RWPE2 (cell line): ENCODE measurements at regions not wholly inside any gene's neighbourhood (a gene's known extent, or its start where the extent isn't known, plus 50 kb on each side); places are given as distances from the start of the nearest gene placed in this dataset.

ENCODE experiments used
- ATAC-seq: fragments of 200-7000 bp; cut with Tn5 transposase; 3 replicates; pipeline ENCODE4 v1.9.1; 2021; ENCODE audit warnings: low read depth
- DNase-seq: peaks from one replicate; pipeline ENCODE4 v3.0.0-alpha.2; 2020; ENCODE audit warnings: low spot score
- H3K27ac ChIP-seq: fragments of 450-650 bp; 2 replicates; pipeline ENCODE4 v1.5.1; 2017; ENCODE audit warnings: mild to moderate bottlenecking; ENCODE audit not compliant: poor library complexity, severe bottlenecking
- H3K27me3 ChIP-seq: fragments of 250-450 bp; sonication (Bioruptor Pico); 2 replicates; pipeline ENCODE4 v1.5.1; 2021; ENCODE audit warnings: mild to moderate bottlenecking, moderate library complexity; ENCODE audit not compliant: insufficient read depth, poor library complexity, severe bottlenecking
- H3K36me3 ChIP-seq: fragments of 250-450 bp; sonication (Bioruptor Pico); 2 replicates; pipeline ENCODE4 v1.5.1; 2020; ENCODE audit warnings: low read depth, mild to moderate bottlenecking, moderate library complexity
- H3K4me1 ChIP-seq: fragments of 250-450 bp; sonication (Bioruptor Pico); 2 replicates; pipeline ENCODE4 v1.5.1; 2021; ENCODE audit warnings: mild to moderate bottlenecking, moderate library complexity; ENCODE audit not compliant: insufficient read depth, poor library complexity, severe bottlenecking
- H3K4me3 ChIP-seq: fragments of 250-450 bp; sonication (Bioruptor Pico); 2 replicates; pipeline ENCODE4 v1.5.1; 2021; ENCODE audit warnings: mild to moderate bottlenecking, moderate library complexity; ENCODE audit not compliant: severe bottlenecking
- H3K9me3 ChIP-seq: fragments of 250-450 bp; sonication (Bioruptor Pico); 2 replicates; pipeline ENCODE4 v1.5.1; 2021; ENCODE audit warnings: mild to moderate bottlenecking, moderate library complexity; ENCODE audit not compliant: severe bottlenecking
- TF ChIP-seq, protein P1 (sequence below): fragments of 450-650 bp; IDR thresholded peaks from one replicate; pipeline ENCODE4 v1.5.1; 2017; ENCODE audit warnings: mild to moderate bottlenecking, moderate library complexity; ENCODE audit not compliant: poor library complexity, severe bottlenecking

DNA sequence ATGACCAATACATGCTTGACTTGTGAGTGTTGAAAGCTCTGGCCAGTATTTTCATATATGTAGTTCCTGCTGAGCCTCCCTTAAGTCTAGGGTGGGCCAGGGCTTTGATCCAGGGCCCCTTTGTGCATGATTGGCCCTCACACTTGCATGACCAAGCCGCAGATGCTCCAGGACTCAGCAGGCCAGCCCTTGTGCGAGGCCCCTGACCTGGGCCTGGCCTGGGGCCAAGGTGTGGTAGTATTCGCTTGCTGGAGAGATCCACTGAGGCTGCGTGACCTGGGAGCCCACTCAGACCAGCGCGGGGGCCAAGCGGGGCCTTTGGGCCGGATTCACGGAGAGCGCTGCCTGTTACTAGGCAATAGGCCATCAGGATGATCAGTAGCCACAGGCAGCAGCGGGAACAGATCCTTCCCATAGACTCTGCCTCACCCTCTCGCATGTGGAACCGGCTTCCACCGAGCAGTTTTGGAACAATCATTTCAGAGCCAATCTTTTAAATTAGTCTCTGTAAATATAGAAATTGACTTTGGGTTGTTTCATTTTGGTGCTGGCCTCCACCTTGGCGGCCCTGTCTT is 79.0 kb upstream of the PTCH1 start:
- Histone ChIP-seq H3K4me1 (no peaks in the 10 kb centered on the region), H3K27ac (no peak overlapping the region), H3K27me3 (no peaks in the 10 kb centered on the region), H3K4me3 (no peak overlapping the region), H3K9me3 (no peaks in the 10 kb centered on the region), H3K36me3 (no peaks in the 10 kb centered on the region)
- DNase-seq (no peak), ATAC-seq (no peak)
- TF ChIP-seq, protein P1, sequence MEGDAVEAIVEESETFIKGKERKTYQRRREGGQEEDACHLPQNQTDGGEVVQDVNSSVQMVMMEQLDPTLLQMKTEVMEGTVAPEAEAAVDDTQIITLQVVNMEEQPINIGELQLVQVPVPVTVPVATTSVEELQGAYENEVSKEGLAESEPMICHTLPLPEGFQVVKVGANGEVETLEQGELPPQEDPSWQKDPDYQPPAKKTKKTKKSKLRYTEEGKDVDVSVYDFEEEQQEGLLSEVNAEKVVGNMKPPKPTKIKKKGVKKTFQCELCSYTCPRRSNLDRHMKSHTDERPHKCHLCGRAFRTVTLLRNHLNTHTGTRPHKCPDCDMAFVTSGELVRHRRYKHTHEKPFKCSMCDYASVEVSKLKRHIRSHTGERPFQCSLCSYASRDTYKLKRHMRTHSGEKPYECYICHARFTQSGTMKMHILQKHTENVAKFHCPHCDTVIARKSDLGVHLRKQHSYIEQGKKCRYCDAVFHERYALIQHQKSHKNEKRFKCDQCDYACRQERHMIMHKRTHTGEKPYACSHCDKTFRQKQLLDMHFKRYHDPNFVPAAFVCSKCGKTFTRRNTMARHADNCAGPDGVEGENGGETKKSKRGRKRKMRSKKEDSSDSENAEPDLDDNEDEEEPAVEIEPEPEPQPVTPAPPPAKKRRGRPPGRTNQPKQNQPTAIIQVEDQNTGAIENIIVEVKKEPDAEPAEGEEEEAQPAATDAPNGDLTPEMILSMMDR = no peak

DNA sequence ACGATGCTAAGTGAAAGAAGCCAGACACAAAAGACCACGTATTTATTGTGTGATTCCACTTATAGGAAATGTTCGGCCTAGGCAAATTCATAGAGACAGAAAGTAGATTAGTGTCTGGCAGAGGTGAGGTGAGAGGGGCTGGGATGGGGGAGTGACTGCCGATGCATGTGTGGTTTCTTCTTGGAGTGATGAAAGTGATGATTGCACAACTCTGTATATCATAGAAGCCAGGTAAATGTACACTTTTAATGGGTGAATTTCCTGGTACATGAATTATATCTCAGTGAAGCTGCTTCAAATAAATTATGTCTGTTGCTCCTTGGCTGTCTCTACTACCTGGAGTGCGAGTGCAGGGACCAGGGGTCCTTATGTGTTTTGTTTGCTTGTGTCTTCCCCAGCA is 76.2 kb upstream of the PTCH1 start:
- Histone ChIP-seq H3K27ac (no peak overlapping the region), H3K4me1 (no peaks in the 10 kb centered on the region), H3K4me3 (no peak overlapping the region), H3K36me3 (no peaks in the 10 kb centered on the region), H3K9me3 (no peaks in the 10 kb centered on the region), H3K27me3 (no peaks in the 10 kb centered on the region)
- no peak for DNase-seq
- TF ChIP-seq, protein P1 = no peak
- ATAC-seq = no peak

DNA sequence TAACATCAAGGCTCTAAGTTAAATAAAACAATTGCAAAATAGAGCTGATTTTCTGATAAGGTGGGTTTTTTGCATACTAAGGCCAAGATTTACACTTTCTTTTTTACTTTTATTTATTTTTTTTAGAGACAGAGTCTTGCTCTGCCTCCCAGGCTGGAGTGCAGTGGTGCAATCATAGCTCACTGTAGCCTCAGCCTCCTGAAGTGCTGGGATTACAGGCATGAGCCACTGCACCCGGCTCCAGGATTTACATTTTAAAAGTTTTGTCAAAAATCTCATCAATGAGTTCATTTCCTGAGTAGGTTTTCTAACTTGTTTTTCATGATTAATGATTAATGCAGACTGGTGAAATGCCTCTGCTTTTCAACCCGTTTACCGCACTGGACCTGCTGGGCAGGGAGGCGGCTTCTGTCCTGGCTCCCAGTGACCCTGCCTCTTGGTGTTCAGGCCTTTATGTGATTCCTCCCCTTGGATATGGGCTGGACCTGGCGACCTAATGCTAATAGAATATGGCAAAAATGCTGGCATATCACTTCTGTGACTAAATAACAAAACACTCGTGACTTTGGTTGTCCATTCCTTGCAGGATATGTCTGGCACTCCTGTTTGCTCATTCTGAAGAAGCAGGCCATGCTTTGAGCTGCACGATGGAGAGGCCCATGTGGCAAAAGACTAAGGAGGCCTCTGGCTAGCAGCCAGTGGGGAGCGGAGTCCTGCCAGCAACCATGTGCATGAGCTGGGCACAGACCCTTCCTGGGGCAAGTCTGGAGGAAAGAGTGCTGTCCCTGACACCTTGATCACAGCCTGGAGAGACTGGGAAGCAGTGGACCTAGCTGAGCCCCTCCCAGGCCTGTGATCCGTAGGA is 72.2 kb upstream of the PTCH1 start:
- no peaks in the 10 kb centered on the region for H3K27me3 ChIP-seq
- DNase-seq (no peak), ATAC-seq (no peak; the same call in 2 of the 3 replicates)
- no peak overlapping the region for H3K27ac ChIP-seq
- no peaks in the 10 kb centered on the region for H3K4me1 ChIP-seq
- TF ChIP-seq, protein P1 = no peak
- H3K9me3 ChIP-seq = no peaks in the 10 kb centered on the region
- no peaks in the 10 kb centered on the region for H3K36me3 ChIP-seq
- H3K4me3 ChIP-seq = no peak overlapping the region

DNA sequence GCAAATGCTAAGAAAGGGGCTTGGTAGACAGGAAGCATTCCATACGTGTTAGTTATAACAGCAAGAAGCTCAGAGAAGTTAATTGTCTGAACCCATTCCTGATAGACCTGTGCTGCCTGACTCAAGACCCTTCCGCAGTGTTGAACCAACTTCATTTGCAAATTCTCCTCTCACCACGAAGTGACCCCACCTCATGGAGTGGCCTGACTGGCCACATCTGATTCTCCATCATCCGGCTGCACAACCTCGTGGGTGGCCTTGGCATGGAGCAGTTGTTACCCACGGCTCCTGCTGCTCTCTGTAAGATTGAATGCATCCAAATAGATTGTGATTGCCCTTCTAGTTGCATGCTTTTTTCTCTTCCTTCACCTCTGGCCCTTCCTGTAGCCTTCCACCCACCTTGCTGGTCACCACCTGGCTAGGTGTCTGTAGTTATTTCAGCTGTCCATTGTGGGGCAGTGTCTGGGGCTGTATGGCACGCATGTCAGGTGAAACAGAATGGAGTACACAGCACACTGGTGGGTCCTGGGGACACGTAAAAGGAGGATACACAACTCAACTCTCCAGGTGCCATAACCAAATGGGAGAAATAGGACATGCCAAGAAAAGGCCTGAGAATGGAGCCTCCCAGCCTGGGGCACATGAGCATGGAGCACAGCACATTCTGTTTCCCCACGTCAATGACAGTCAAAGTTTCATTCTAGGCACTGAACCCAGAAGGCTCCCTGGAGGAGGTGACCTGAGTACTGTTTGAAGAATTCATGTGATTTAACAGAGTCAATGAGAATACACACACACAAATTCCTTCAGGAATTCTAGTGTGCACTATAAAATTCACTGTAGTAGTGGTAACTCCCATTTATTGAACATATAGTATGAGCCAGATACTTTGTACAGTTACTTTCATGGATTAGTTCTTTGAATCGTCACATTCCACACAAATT is 70.5 kb upstream of the PTCH1 start:
- no peak for ATAC-seq
- Histone ChIP-seq H3K36me3 (no peaks in the 10 kb centered on the region), H3K9me3 (no peaks in the 10 kb centered on the region), H3K27me3 (no peaks in the 10 kb centered on the region), H3K4me1 (no peaks in the 10 kb centered on the region), H3K27ac (no peak overlapping the region), H3K4me3 (no peak overlapping the region)
- DNase-seq = no peak
- TF ChIP-seq, protein P1 = no peak
